Fibroblast of pulmonary artery (primary cell): ENCODE measurements at regions not wholly inside any gene's neighbourhood (a gene's known extent, or its start where the extent isn't known, plus 50 kb on each side); places are given as distances from the start of the nearest gene placed in this dataset.

ENCODE experiments used
- DNase-seq: peaks from one replicate; pipeline ENCODE4 v3.0.0-alpha.2; 2010; ENCODE audit warnings: low read depth
- H3K4me3 ChIP-seq: replicated peaks from 2 replicates; pipeline ENCODE4 v1.5.1; 2011; ENCODE audit warnings: low read depth, mild to moderate bottlenecking, control low read depth, low read length, moderate library complexity
- TF ChIP-seq, protein P1 (sequence below): IDR thresholded peaks from 2 replicates; pipeline ENCODE4 v1.5.1; 2011; ENCODE audit warnings: mild to moderate bottlenecking, control low read depth, low read length, inconsistent platforms; ENCODE audit errors: missing control alignments

DNA sequence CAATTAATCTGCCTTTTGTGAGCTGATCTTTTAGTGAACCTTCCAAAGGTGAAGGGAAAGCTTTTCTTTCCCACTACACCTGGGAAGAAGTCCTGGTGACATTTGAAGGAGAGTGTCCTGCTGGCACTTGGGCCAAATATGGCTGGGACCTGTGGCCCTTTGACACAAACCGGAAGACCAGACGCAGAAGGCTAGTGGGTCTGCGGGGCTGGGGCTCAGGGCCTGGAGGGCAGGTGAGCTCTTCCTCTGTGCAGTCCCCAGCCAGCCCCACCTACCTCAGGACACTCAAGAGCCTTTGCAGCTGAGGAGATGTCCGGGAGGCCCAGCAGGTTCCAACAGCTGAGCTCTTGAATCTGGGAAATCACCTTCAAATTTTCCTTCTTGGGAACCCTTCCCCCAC is 138.0 kb upstream of the THY1 start:
- no peak for DNase-seq
- TF ChIP-seq, protein P1, sequence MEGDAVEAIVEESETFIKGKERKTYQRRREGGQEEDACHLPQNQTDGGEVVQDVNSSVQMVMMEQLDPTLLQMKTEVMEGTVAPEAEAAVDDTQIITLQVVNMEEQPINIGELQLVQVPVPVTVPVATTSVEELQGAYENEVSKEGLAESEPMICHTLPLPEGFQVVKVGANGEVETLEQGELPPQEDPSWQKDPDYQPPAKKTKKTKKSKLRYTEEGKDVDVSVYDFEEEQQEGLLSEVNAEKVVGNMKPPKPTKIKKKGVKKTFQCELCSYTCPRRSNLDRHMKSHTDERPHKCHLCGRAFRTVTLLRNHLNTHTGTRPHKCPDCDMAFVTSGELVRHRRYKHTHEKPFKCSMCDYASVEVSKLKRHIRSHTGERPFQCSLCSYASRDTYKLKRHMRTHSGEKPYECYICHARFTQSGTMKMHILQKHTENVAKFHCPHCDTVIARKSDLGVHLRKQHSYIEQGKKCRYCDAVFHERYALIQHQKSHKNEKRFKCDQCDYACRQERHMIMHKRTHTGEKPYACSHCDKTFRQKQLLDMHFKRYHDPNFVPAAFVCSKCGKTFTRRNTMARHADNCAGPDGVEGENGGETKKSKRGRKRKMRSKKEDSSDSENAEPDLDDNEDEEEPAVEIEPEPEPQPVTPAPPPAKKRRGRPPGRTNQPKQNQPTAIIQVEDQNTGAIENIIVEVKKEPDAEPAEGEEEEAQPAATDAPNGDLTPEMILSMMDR, result no peak
- no peak overlapping the region for H3K4me3 ChIP-seq

DNA sequence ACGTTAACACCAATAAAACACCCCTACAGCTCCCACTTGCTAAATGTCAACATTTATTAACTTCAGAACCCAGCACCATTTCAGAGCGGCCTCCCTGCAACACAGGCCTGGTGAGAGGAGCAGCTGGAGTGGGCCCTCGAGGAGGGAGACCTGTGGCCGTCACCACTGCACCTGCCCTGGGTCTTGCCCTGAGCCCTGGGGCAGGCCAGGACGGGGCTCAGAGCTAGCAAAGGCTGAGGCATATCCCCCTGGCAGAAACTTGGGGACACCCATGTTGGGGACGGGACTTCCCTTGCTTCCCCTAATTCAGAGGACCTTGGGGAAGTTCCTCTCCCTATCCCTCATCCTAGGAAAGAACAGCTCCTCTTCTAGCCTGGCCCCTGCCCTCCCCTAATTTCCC is 137.3 kb upstream of the THY1 start:
- DNase-seq, result no peak

GRCh38 chr11:119552106-119552485 is 129.1 kb upstream of the THY1 start:
- DNase-seq, result no peak
- TF ChIP-seq, protein P1, result no peak
- H3K4me3 ChIP-seq, result no peak overlapping the region

More for the DNA sequence above, 137.3 kb upstream of the THY1 start:
- TF ChIP-seq, protein P1, result no peak
- H3K4me3 ChIP-seq, result no peak overlapping the region

DNA sequence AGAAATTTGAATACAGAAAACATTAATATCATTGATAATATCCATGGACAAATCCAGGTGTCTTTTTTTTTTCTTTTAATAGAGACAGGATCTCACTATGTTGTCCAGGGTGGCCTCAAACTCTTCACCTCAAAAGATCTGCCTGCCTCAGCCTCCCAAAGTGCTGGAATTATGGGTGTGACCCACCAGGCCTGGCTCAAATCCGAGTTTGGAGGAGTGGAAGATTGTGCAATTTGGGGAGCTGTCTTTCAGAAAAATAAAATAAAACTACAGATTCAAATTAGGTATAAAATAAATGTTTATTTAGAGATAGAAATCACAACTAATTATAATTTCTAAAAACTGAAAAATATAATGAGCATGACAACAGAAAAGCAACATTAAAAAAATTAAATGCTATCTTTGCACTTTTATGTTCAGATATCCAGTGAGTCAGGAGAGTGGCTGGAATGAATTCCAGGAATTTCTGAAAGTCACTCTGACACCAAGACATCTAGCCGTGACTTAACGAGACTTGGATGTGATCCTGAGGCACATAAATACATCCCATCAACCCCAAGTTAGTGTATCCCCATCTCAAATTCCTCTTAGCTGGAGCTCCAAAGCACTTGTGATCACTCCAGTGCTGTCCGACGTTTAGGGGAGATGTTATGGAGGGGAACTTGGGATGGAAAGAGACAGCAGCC is 128.6 kb upstream of the THY1 start:
- TF ChIP-seq, protein P1, result no peak
- no peak for DNase-seq
- H3K4me3 ChIP-seq, result no peak overlapping the region

DNA sequence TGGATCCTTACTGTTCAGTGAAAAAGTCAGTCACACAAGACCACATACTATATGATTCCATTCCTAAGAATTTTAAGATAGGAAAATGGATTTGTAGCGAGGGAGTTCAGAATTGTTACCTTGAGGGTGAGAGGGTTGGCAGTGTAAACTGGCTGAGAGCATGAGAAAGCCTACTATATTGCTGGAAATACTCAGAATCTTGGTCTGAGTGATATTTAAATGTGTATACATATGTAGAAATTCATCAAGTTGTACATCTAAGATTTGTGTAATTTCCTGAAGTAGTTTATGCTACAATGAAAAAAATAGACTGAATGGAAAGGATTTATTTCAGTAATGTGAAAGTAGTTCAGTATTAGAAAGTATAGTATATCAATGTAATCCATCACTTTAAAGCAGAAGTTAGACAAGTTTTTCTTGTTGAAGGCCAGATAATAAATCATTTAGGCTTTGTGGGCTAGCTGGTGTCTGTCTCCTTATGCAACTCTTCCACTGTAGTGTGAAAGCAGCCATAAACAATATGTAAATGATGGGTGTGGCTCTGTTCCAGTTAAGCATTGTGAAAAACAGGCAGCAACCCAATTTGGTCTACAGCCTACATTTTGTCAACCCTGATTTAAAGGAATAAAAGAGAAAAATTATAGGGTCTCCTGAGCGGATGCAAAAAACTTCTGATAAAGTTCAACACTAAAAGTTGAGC is 127.2 kb upstream of the THY1 start:
- DNase-seq, result no peak
- TF ChIP-seq, protein P1, result no peak
- no peak overlapping the region for H3K4me3 ChIP-seq

DNA sequence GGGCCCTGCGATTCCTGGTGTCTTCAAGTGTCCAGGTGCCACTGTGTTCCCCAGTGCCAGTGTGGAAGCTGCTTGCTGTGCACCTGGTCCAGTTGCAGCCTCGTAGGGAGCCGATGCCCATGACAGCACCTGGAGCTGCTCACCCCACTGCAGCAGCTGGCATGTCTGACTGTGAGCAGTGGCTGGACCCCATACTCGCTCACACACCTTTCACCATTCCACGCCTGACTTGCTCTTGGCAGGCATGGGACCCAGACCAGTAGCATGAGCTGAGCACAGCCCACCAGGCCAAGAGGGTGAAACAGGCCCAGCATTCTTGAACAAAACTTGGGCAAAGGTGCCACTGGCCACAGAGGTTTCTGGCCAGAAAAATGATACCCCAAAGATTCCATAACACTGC is 124.5 kb upstream of the THY1 start:
- DNase-seq, result no peak
- H3K4me3 ChIP-seq, result no peak overlapping the region
- TF ChIP-seq, protein P1, result no peak
